Keratinocyte (primary cell): ENCODE measurements at regions not wholly inside any gene's neighbourhood (a gene's known extent, or its start where the extent isn't known, plus 50 kb on each side); places are given as distances from the start of the nearest gene placed in this dataset.

Experiments used
- CTCF ChIP-seq, 3 experiments: IDR thresholded peaks in 1 of 3; conservative IDR thresholded peaks in 1 of 3; optimal IDR thresholded peaks in 1 of 3; 2 replicates in 2 of 3; 3 replicates in 1 of 3; pipeline versions ENCODE3 to v1.5.1; 2011; ENCODE audit warnings: low read length in 3 of 3, mild to moderate bottlenecking in 3 of 3, moderate library complexity in 2 of 3, control low read depth in 1 of 3, inconsistent platforms in 1 of 3; ENCODE audit not compliant: insufficient read depth in 2 of 3; ENCODE audit errors: extremely low read depth in 1 of 3
- EZH2 ChIP-seq: IDR thresholded peaks from one replicate; pipeline ENCODE4 v1.6.1; 2012; ENCODE audit warnings: inconsistent platforms, mild to moderate bottlenecking, low read length, moderate library complexity

- no peak for TF ChIP-seq CTCF (optimal IDR thresholded peaks at IDR 0.05 in 1 of 3, IDR thresholded peaks at IDR 0.05 in 1 of 3, conservative IDR thresholded peaks at IDR 0.05 in 1 of 3; ENCODE audit: extremely low read depth in 1 of 3, insufficient read depth in 2 of 3, low read length in 3 of 3)
- TF ChIP-seq EZH2: no peak
Measured at GRCh38 chr10:31124852-31125251, 93.2 kb upstream of the ZNF438 start.
